ENCODE measurements at regions not wholly inside any gene's neighbourhood (a gene's known extent, or its start where the extent isn't known, plus 50 kb on each side); places are given as distances from the start of the nearest gene placed in this dataset.

DNA sequence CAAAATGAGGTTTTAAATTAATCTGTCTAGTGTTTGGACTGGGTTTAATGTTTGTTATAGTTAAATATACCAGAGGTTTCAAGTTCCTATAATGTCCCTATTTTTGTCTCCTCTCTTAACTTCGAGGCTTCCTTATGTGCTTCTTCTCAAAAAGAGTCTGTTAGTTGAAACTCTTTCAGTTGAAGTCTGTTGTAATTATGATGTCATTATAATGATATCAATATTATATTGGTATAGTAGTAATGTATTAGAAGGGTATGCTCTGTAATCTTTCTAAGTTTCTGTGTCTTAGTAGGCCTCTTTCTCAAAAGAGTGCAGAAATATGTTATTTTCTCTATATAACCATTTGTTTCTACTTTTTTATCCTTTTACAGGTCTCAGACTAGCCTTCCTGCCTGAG is 1148.0 kb downstream of the NSUN3 start:
- Histone ChIP-seq H3K27me3 (no peaks in the 10 kb centered on the region), H3K4me1 (no peaks in the 10 kb centered on the region), H3K4me3 (no peak overlapping the region), H3K9me3 (no peaks in the 10 kb centered on the region), H3K27ac (no peak overlapping the region), H3K36me3 (no peaks in the 10 kb centered on the region)
- WGBS, 5 donors: 28 to 38% (median 29%) methylated on average over 1 of the region's 1 CpG
- intact Hi-C loops (cut with DNase I; ENCODE audit: low total_unique reads): no loop called here
- DNase-seq: no peak
- TF ChIP-seq POLR2AphosphoS5 (IDR thresholded peaks at IDR 0.05) (no peak), EP300 (IDR thresholded peaks at IDR 0.05) (no peak), POLR2A (IDR thresholded peaks at IDR 0.05) (no peak)
- TF ChIP-seq, protein P1, sequence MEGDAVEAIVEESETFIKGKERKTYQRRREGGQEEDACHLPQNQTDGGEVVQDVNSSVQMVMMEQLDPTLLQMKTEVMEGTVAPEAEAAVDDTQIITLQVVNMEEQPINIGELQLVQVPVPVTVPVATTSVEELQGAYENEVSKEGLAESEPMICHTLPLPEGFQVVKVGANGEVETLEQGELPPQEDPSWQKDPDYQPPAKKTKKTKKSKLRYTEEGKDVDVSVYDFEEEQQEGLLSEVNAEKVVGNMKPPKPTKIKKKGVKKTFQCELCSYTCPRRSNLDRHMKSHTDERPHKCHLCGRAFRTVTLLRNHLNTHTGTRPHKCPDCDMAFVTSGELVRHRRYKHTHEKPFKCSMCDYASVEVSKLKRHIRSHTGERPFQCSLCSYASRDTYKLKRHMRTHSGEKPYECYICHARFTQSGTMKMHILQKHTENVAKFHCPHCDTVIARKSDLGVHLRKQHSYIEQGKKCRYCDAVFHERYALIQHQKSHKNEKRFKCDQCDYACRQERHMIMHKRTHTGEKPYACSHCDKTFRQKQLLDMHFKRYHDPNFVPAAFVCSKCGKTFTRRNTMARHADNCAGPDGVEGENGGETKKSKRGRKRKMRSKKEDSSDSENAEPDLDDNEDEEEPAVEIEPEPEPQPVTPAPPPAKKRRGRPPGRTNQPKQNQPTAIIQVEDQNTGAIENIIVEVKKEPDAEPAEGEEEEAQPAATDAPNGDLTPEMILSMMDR (IDR thresholded peaks at IDR 0.05): no peak

DNA sequence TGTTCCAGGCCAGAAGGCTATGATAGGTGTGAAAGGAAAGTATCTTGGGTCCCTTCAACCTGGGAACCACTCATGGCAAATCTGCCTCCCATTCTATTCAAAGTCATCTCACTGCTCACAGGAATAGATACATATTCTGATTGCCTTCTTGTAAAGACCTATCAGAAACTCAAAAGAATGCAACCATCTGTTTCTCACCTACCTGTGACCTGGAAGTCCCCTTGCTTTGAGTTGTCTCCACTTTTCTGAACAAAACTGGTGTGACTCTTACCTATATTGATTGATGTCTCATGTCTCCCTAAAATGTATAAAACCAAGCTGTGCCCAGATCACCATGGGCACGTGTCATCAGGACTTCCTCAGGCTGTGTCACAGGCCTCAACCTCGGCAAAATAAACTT is 1149.3 kb downstream of the NSUN3 start:
- no peak overlapping the region for H3K4me3 ChIP-seq
- no peaks in the 10 kb centered on the region for H3K27me3 ChIP-seq
- TF ChIP-seq POLR2AphosphoS5 (IDR thresholded peaks at IDR 0.05) (no peak), POLR2A (IDR thresholded peaks at IDR 0.05) (no peak), EP300 (IDR thresholded peaks at IDR 0.05) (no peak)
- TF ChIP-seq, protein P1 (IDR thresholded peaks at IDR 0.05): no peak
- intact Hi-C loops (cut with DNase I; ENCODE audit: low total_unique reads): no loop called here
- DNase-seq: no peak
- WGBS, 5 donors: 63 to 83% (median 74%) methylated on average over 2 of the region's 2 CpGs
- H3K36me3 ChIP-seq: no peaks in the 10 kb centered on the region
- no peaks in the 10 kb centered on the region for H3K4me1 ChIP-seq
- peaks cover 0 to 10% (median 3%) of the 10 kb centered on the region in 4 donors for H3K9me3 ChIP-seq
- no peak overlapping the region for H3K27ac ChIP-seq

DNA sequence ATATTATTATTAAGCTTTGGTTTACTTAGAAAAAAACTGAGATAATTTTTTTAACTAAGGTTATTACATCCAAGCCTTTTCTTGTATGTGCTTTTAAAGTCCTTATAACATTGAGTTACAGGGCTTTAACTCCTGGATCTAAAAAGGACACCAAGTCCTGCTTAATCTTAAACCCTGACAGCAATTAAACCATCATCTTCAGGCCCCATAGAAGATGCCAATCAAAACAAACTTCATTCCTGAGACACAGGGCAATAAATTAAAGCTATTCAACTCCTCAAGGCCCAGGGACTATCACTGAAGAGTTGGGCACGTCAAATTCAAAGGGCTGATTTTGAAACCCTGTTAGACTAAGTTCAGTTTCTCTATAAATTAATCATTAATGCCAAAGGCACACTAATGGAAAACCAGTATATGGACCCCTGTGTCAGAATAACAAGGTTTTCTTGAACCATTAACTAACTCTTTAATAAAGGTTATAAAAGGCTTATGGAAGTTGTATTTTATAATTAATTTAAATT is 1152.6 kb downstream of the NSUN3 start:
- H3K4me3 ChIP-seq: no peak overlapping the region
- no peak overlapping the region for H3K27ac ChIP-seq
- TF ChIP-seq POLR2A (IDR thresholded peaks at IDR 0.05) (no peak), POLR2AphosphoS5 (IDR thresholded peaks at IDR 0.05) (no peak), EP300 (IDR thresholded peaks at IDR 0.05) (no peak)
- TF ChIP-seq, protein P1 (IDR thresholded peaks at IDR 0.05): no peak
- no peak for DNase-seq
- intact Hi-C loops (cut with DNase I; ENCODE audit: low total_unique reads): no loop called here
- WGBS, 5 donors: 80 to 91% (median 86%) methylated on average over 1 of the region's 1 CpG
- H3K36me3 ChIP-seq: no peaks in the 10 kb centered on the region
- no peaks in the 10 kb centered on the region for H3K27me3 ChIP-seq
- H3K9me3 ChIP-seq: peaks cover 0 to 13% (median 3%) of the 10 kb centered on the region in 4 donors
- no peaks in the 10 kb centered on the region for H3K4me1 ChIP-seq

DNA sequence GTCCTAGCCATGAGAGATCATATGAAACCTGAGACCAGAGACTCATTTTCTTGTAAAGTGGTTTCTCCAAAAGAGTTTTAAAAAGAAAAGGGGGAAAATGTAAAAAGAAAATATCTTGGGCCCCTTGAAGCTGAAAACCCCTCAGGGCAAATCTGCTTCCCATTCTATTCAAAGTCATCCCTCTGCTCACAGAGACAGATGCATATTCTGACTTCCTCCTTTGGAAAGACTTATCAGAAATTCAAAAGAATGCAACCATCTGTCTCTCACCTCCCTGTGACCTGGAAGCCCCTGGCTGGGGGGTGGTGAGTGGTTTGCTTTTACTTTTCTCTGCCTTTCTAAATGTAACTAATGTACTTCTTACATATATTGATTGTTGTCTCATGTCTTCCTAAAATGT is 1154.8 kb downstream of the NSUN3 start:
- H3K36me3 ChIP-seq: no peaks in the 10 kb centered on the region
- no peak overlapping the region for H3K27ac ChIP-seq
- intact Hi-C loops (cut with DNase I; ENCODE audit: low total_unique reads): no loop called here
- H3K4me3 ChIP-seq: no peak overlapping the region
- no peaks in the 10 kb centered on the region for H3K4me1 ChIP-seq
- DNase-seq: no peak
- TF ChIP-seq EP300 (IDR thresholded peaks at IDR 0.05) (no peak), POLR2A (IDR thresholded peaks at IDR 0.05) (no peak), POLR2AphosphoS5 (IDR thresholded peaks at IDR 0.05) (no peak)
- TF ChIP-seq, protein P1 (IDR thresholded peaks at IDR 0.05): no peak
- peaks cover 0 to 13% (median 3%) of the 10 kb centered on the region in 4 donors for H3K9me3 ChIP-seq
- no peaks in the 10 kb centered on the region for H3K27me3 ChIP-seq

Data from stomach (tissue), 8 donors.